GM03348 (cell line): ENCODE measurements at regions not wholly inside any gene's neighbourhood (a gene's known extent, or its start where the extent isn't known, plus 50 kb on each side); places are given as distances from the start of the nearest gene placed in this dataset.

Source experiments
- DNase-seq: peaks from one replicate; pipeline ENCODE4 v3.0.0; 2012; ENCODE audit warnings: low spot score

- peak; percentile 24 for DNase-seq
Measured at GRCh38 chr4:175947117-175947722, 118.4 kb upstream of the WDR17 start.

- DNase-seq, result no peak
Measured at GRCh38 chr4:175951794-175952193, 113.8 kb upstream of the WDR17 start.

GRCh38 chr4:175953116-175953515 is 112.5 kb upstream of the WDR17 start:
- DNase-seq, result no peak

DNA sequence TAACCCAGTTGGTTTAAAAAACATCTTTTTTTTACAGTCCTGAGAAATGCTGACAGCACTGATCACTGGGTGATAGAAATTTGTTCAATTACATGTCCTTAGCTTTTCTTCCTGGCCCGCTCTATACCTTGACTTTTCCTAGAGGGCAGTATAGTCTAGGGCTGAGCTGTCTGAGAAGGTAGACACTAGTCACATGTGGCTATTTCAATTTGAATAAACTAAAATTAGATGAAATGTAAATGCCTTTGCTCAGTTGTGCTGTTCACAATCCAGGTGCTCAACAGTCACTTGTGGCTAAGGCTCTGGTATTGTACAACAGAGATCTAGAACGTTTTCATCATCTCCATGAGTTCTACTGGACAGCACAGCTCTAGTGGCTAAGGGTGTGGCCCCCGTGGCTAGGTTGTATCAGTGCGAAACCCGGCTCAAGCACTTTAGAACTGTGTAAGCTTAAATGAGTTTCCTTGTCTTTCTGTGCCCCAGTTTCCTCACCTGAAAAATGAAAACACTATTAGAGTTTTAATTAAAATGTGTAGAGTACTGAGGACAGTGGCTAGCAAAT is 111.6 kb upstream of the WDR17 start:
- DNase-seq, result no peak

- DNase-seq, result no peak
Measured at GRCh38 chr4:175954685-175955084, 111.0 kb upstream of the WDR17 start.

GRCh38 chr4:175961604-175962003 is 104.0 kb upstream of the WDR17 start:
- no peak for DNase-seq

DNA sequence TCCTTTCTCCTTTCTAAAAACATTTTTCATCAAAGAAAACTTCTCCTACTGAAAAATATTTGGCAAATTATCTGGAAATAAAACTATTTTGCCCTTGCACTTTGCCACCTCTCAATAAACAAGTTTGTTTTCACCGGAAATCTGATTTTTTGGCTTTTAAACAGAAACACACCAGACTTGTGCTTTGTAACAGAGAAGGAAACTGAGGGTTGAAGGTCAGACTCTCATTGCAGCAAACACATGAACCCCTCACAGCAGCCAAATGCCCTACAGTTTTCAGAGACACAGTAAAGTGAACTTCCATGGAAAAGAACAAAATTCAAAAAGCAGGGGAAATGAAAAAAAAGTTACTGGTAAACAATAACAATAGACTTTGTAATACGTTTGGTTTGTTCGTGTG is 95.6 kb upstream of the WDR17 start:
- DNase-seq, result no peak

DNA sequence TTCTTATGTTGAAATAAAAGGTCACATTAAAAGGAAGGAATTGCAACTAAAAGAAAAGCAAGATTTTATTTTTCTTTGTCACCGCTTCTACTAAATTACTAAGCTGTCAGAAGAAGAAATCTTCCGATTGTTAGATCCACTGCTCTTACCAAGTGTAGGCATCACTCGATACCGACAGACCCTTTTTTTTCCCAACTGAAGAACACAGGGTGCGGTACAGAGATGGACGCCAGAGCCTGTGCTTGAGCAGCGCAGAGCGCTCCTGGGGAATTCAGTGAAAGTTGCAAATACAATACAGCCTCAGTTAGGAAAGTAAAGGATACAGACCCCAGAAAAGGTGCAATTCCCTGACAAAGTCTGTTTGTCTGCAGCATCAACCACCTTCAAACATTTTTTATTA is 94.9 kb upstream of the WDR17 start:
- no peak for DNase-seq

DNA sequence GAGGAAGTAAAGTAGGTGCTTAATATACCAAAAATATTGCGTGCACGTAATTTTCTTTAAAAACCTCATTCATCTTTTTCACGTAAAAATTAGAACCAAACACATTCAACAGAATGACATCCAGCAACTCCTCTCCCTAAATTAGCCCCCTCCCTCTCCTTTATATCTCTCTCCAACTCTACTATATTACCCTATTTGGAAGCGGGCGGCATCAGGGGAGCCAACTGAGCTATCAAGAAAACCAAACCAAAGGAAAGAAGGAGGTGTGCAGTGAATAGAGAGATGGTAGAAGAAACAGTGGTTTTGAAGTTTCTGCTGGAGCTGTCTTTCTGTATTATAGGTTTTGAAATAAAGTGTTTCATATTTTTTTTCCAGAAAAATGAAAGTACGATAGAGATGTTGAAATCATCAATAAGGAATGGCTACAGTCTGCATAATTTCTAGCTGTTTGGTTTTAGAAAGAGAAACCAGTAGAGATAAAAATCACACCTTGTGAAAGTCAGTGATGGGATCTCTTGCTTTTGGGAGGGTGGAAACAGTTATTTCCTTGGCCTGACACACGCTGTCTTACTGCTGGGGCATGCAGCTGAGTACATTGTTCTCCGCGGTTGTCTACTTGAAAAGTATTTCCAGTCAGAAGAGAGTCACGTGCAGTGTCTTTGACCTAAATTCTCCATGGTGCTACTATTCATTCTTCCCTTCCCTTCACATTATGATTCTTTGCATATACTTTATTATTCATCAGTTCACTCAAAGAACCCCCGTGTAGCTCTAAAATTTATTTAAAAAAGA is 94.1 kb upstream of the WDR17 start:
- no peak for DNase-seq

GRCh38 chr4:175973027-175973923 is 92.4 kb upstream of the WDR17 start:
- DNase-seq, result no peak

- DNase-seq, result no peak
Measured at GRCh38 chr4:175983636-175984035, 82.0 kb upstream of the WDR17 start.

- no peak for DNase-seq
Measured at GRCh38 chr4:175986668-175987067, 79.0 kb upstream of the WDR17 start.

- DNase-seq, result no peak
Measured at GRCh38 chr4:175988511-175988910, 77.1 kb upstream of the WDR17 start.

DNA sequence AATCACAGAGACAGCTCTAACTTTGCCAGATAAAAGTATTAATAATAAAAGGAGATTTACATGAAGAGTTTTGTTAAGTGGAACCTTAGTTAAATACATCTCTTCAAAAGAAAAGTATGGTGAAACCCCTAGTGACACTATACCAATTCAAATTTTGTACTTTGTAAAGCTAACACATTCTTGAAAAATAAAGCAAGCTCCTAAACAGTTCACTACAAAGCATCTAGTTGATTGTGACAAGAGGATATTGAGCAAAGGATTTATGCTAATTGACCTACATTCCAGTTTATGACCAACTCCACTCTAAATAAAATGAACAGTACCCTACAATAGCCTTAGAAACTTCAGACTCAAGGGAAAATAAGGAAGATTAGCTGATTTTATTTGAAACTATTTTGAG is 69.4 kb upstream of the WDR17 start:
- DNase-seq, result no peak

GRCh38 chr4:175997291-175997690 is 68.3 kb upstream of the WDR17 start:
- DNase-seq, result no peak

GRCh38 chr4:175998782-175999181 is 66.9 kb upstream of the WDR17 start:
- DNase-seq, result no peak

DNA sequence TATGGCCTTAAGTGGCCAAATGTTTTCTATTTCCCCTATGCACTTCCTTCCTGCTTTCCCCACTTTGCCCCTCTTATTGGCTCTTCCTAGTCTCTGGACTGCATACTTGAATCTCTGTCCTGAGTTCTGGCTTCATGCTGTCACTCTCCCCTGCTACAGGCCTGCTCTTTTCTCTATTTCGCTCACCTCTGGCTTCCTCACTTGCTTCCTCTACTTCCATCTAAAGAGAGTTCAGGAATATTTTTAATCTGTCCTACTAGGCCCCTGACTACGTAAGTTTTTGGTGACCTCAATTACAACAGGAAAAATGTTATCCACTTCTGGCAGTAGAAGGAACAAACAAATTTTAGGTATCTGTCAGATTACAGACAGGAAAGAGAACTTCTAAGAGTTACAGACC is 65.7 kb upstream of the WDR17 start:
- no peak for DNase-seq

- DNase-seq, result peak; percentile 26
Measured at GRCh38 chr4:176001151-176002006, 64.3 kb upstream of the WDR17 start.

DNA sequence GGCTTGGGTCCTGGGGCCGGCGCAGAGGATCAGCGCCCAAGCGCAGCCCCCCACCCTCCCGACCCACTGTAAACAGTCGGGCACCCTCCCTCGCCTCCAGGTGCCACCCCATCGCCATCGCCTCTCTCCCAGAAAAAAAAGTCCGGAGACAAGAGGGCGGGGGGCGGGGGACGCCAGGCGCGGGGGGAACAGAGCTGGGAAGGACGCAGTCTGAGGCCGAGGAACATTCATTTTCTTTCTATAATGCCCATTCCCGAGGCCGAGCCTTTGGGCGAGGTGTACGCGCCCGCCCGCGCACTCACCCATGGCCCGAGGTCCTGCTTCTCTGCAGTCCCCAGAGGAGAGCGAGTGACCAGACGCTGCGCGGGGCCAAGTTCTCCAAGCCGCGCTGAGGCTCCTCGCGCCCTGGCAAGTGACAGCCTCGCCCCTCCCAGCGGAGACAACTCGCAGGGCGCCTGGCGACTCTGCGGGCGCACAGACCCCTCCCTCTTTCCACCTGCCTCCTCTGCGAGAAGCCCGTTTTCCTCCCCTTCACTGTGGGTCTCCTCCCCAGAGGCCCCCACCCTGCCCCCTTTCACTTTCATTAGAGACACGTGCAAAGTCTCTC is 63.5 kb upstream of the WDR17 start:
- DNase-seq, result peak; percentile 48

- no peak for DNase-seq
Measured at GRCh38 chr4:176005766-176006165, 59.9 kb upstream of the WDR17 start.

- no peak for DNase-seq
Measured at GRCh38 chr4:176009254-176009653, 56.4 kb upstream of the WDR17 start.
